HepG2 (cell line): ENCODE measurements at regions not wholly inside any gene's neighbourhood (a gene's known extent, or its start where the extent isn't known, plus 50 kb on each side); places are given as distances from the start of the nearest gene placed in this dataset.

Source experiments
- ATAC-seq: fragments of 200-7000 bp; cut with Tn5 transposase; 3 replicates; pipeline ENCODE4 v1.9.1; 2020; ENCODE audit warnings: mild to moderate bottlenecking, moderate library complexity
- BruUV-seq: library from RNA; stranded (reverse); fragments of 400-500 nt; replicated peaks from 2 replicates; lab custom pipeline; 2021; lab: Mats Ljungman, UMichigan
- CTCF ChIA-PET: fragments of 300-600 bp; formaldehyde crosslinking; extraction: SDS; loops from one replicate; lab custom pipeline; 2021; ENCODE audit warnings: low total read pairs, inconsistent platforms, low intra/inter-chr PET ratio; lab: Yijun Ruan, JAX
- POLR2A ChIA-PET: fragments of 350-600 bp; sonication (Branson Sonifier 250); formaldehyde crosslinking; loops from one replicate; lab custom pipeline; 2020; ENCODE audit warnings: antibody characterized with exemption, inconsistent platforms; lab: Yijun Ruan, JAX
- DNase-seq: peaks from one replicate; pipeline ENCODE4 v3.0.0-alpha.2; 2015; ENCODE audit warnings: low spot score
- FAIRE-seq: peaks from 3 replicates; lab custom pipeline; 2011; peaks lifted over from hg19 to GRCh38; lab: Jason Lieb, UNC
- H2AFZ ChIP-seq: one replicate; pipeline ENCODE4 v1.6.1; 2011; ENCODE audit warnings: low read length, inconsistent platforms
- H3K27ac ChIP-seq: fragments of 300-600 bp; 3 replicates; pipeline ENCODE4 v1.8.0; 2011; ENCODE audit warnings: mixed run types, mild to moderate bottlenecking, mixed read lengths, low read length, inconsistent platforms; ENCODE audit not compliant: insufficient read depth; ENCODE audit errors: extremely low read length
- H3K27me3 ChIP-seq, 2 experiments: fragments of 200-600 bp in 1 of 2; 2 replicates in 1 of 2; 3 replicates in 1 of 2; pipeline versions ENCODE4 v1.6.0 to v1.8.0; 2011; ENCODE audit warnings: low read length in 2 of 2, mild to moderate bottlenecking in 2 of 2, moderate library complexity in 2 of 2, inconsistent platforms in 1 of 2; ENCODE audit not compliant: insufficient read depth in 2 of 2, control insufficient read depth in 1 of 2
- H3K36me3 ChIP-seq, 2 experiments: fragments of 200-600 bp in 1 of 2; replicated peaks in 1 of 2; 2 replicates in 1 of 2; 3 replicates in 1 of 2; pipeline versions ENCODE4 v1.5.1 to v1.8.0; 2011; ENCODE audit warnings: low read length in 2 of 2, inconsistent platforms in 1 of 2; ENCODE audit not compliant: insufficient read depth in 2 of 2, control insufficient read depth in 1 of 2
- H3K4me1 ChIP-seq: 2 replicates; pipeline ENCODE4 v1.5.1; 2012; ENCODE audit warnings: low read length, inconsistent platforms; ENCODE audit not compliant: insufficient read depth
- H3K4me2 ChIP-seq: 2 replicates; pipeline ENCODE4 v1.6.0; 2011; ENCODE audit warnings: low read depth, low read length, inconsistent platforms
- H3K4me3 ChIP-seq, 3 experiments: fragments of 200-600 bp in 1 of 3; sonication (generic), shearing (Covaris generic) in 1 of 3; replicated peaks in 1 of 3; 2 replicates each; pipeline ENCODE4 v1.5.1; 2011 to 2016; ENCODE audit warnings: low read length in 3 of 3, inconsistent platforms in 2 of 3, low read depth in 2 of 3, mild to moderate bottlenecking in 2 of 3, control low read depth in 1 of 3, mixed read lengths in 1 of 3; ENCODE audit not compliant: insufficient read depth in 1 of 3
- H3K79me2 ChIP-seq: one replicate; pipeline ENCODE4 v1.6.1; 2011; ENCODE audit warnings: low read length, inconsistent platforms; ENCODE audit not compliant: insufficient read depth
- H3K9ac ChIP-seq: 2 replicates; pipeline ENCODE4 v1.6.0; 2011; ENCODE audit warnings: mild to moderate bottlenecking, low read depth, low read length, inconsistent platforms; ENCODE audit not compliant: insufficient read depth
- H3K9me3 ChIP-seq: 2 replicates; pipeline ENCODE4 v1.5.1; 2012; ENCODE audit warnings: mild to moderate bottlenecking, low read length
- H4K20me1 ChIP-seq: 2 replicates; pipeline ENCODE4 v1.6.0; 2011; ENCODE audit warnings: inconsistent platforms, mild to moderate bottlenecking, low read length, moderate library complexity; ENCODE audit not compliant: insufficient read depth
- BORCS8-MEF2B ChIP-seq: sonication (generic); formaldehyde crosslinking; IDR thresholded peaks from 2 replicates; pipeline ENCODE4 v1.8.0; 2022; ENCODE audit warnings: mild to moderate bottlenecking, missing genetic modification reagents
- FOXM1 ChIP-seq: sonication (generic); formaldehyde crosslinking; IDR thresholded peaks from 2 replicates; pipeline ENCODE4 v1.5.0; 2020; ENCODE audit warnings: missing genetic modification reagents
- GMEB2 ChIP-seq: IDR thresholded peaks from 2 replicates; pipeline ENCODE4 v1.6.1; 2016; ENCODE audit warnings: missing biosample characterization, missing genetic modification reagents, low read depth
- HCFC1 ChIP-seq: fragments of 150-350 bp; IDR thresholded peaks from 2 replicates; pipeline ENCODE4 v1.6.1; 2014; ENCODE audit warnings: low read depth, low read length
- HIC2 ChIP-seq: sonication (generic); formaldehyde crosslinking; IDR thresholded peaks from 2 replicates; pipeline ENCODE4 v1.9.0; 2022; ENCODE audit warnings: low read depth, missing genetic modification reagents
- HINFP ChIP-seq: sonication (generic); formaldehyde crosslinking; IDR thresholded peaks from 2 replicates; pipeline ENCODE4 v1.4.0; 2020; ENCODE audit warnings: low read depth, mild to moderate bottlenecking, missing genetic modification reagents
- HNRNPUL1 ChIP-seq: fragments of 200-400 bp; formaldehyde crosslinking; IDR thresholded peaks from 2 replicates; pipeline ENCODE4 v1.6.1; 2017; ENCODE audit warnings: low read depth, mild to moderate bottlenecking, low read length, moderate library complexity
- IRF1 ChIP-seq: sonication (generic); formaldehyde crosslinking; IDR thresholded peaks from 2 replicates; pipeline ENCODE4 v1.4.0; 2020; ENCODE audit warnings: low read depth, mild to moderate bottlenecking, missing genetic modification reagents
- IRF2 ChIP-seq: IDR thresholded peaks from 2 replicates; pipeline ENCODE4 v1.6.1; 2018; ENCODE audit warnings: missing genetic modification reagents, missing compliant biosample characterization
- NR2F2 ChIP-seq: IDR thresholded peaks from 2 replicates; pipeline ENCODE4 v1.6.1; 2012; ENCODE audit warnings: low read depth, inconsistent platforms, borderline replicate concordance
- ZNF101 ChIP-seq: sonication (generic); formaldehyde crosslinking; IDR thresholded peaks from 2 replicates; pipeline ENCODE4 v1.4.0; 2020; ENCODE audit warnings: mild to moderate bottlenecking, low read depth, missing genetic modification reagents, borderline replicate concordance
- ZNF563 ChIP-seq: sonication (generic); formaldehyde crosslinking; IDR thresholded peaks from 2 replicates; pipeline ENCODE4 v1.8.0; 2022; ENCODE audit warnings: mild to moderate bottlenecking, moderate library complexity, missing genetic modification reagents
- ZNF747 ChIP-seq: sonication (generic); formaldehyde crosslinking; IDR thresholded peaks from 2 replicates; pipeline ENCODE4 v1.8.1; 2023; ENCODE audit warnings: missing genetic modification reagents, mild to moderate bottlenecking, borderline replicate concordance
- ZNF781 ChIP-seq: sonication (generic); formaldehyde crosslinking; IDR thresholded peaks from 2 replicates; pipeline ENCODE4 v1.5.1; 2020; ENCODE audit warnings: borderline replicate concordance, mild to moderate bottlenecking, missing genetic modification reagents; ENCODE audit errors: not compliant biosample characterization
- ZNF788 ChIP-seq: sonication (generic); formaldehyde crosslinking; IDR thresholded peaks from 2 replicates; pipeline ENCODE4 v1.5.0; 2020; ENCODE audit warnings: mild to moderate bottlenecking, missing genetic modification reagents, borderline replicate concordance
- ZNF841 ChIP-seq: sonication (generic); formaldehyde crosslinking; IDR thresholded peaks from 2 replicates; pipeline ENCODE4 v1.8.1; 2023; ENCODE audit warnings: missing genetic modification reagents, borderline replicate concordance
- ZNF878 ChIP-seq: sonication (generic); formaldehyde crosslinking; IDR thresholded peaks from 2 replicates; pipeline ENCODE4 v1.8.1; 2023; ENCODE audit warnings: mild to moderate bottlenecking, missing genetic modification reagents, moderate library complexity
- WGBS: methylation state at CpG from one replicate; pipeline ENCODE4 v1.1.6; 2017; ENCODE audit warnings: low lambda C conversion rate; 5-methylcytosine and 5-hydroxymethylcytosine counted together
- in situ Hi-C: cut with HindIII; loops from 2 replicates; pipeline ENCODE4 v1.10.0; 2017; ENCODE audit warnings: low pct_unique_long_range_greater_than_20kb; ENCODE audit not compliant: extremely low pct_ligation_motif_present
- intact Hi-C: fragments of 100-400 bp; cut with micrococcal nuclease; formaldehyde crosslinking; loops from one replicate; pipeline ENCODE4 v1.10.0; 2022; ENCODE audit not compliant: unreplicated experiment

DNA sequence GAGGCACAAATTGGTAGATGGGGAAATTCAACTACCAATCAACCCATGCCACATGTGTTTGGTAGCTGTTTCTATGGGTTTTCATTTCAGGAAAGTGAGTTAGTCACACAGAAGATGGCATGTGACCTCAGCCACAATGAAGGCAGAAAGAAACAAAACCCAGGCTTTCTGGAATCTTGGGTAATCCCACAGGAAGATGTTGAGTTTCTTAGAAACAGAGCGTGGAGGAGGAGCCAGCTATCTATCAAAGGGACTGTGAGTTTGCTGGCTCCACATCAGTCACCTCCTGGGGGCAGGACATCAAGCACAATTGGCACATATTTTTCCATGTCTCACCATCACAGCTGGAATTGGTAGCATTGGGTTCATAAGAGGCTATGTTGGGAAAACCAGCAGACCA, 188.9 kb upstream of the PLXNA2 start:
- Histone ChIP-seq H3K4me1 (no peaks in the 10 kb centered on the region), H3K9ac (no peak overlapping the region), H3K79me2 (no peaks in the 10 kb centered on the region), H3K4me3 (no peak overlapping the region), H3K9me3 (no peaks in the 10 kb centered on the region), H3K4me2 (no peak overlapping the region), H4K20me1 (no peaks in the 10 kb centered on the region), H3K36me3 (no peaks in the 10 kb centered on the region), H2AFZ (no peak overlapping the region), H3K27ac (no peak overlapping the region), H3K27me3 (no peaks in the 10 kb centered on the region)
- ATAC-seq (no peak), DNase-seq (no peak), FAIRE-seq (no peak)
- in situ Hi-C loops (no loop called here), intact Hi-C loops (no loop called here)
- no TSS peak for BruUV-seq
- POLR2A ChIA-PET = no interaction called here
- CTCF ChIA-PET = no interaction called here
- WGBS = 0% methylated on average over 1 of the region's 1 CpG
- TF ChIP-seq ZNF781 (CRISPR knock-in tag) (no peak), ZNF841 (CRISPR knock-in tag) (no peak), ZNF788 (CRISPR knock-in tag) (no peak), BORCS8-MEF2B (CRISPR knock-in tag) (no peak), ZNF101 (CRISPR knock-in tag) (no peak), GMEB2 (no peak), ZNF747 (no peak), ZNF563 (CRISPR knock-in tag) (no peak), NR2F2 (no peak), HNRNPUL1 (no peak), ZNF878 (CRISPR knock-in tag) (no peak), HINFP (CRISPR knock-in tag) (no peak), IRF2 (CRISPR knock-in tag) (no peak), HIC2 (CRISPR knock-in tag) (no peak), HCFC1 (no peak), IRF1 (no peak), FOXM1 (CRISPR knock-in tag) (no peak)
